Transverse colon (tissue), 4 donors: ENCODE measurements at regions not wholly inside any gene's neighbourhood (a gene's known extent, or its start where the extent isn't known, plus 50 kb on each side); places are given as distances from the start of the nearest gene placed in this dataset.

Source experiments
- DNase-seq: peaks from one replicate; pipeline ENCODE4 v3.0.0-alpha.2; 2019
- H3K27ac ChIP-seq, 4 donors: fragments of 200-600 bp; sonication (generic); 2 replicates each; pipeline ENCODE4 v1.5.1; 2016 to 2018; ENCODE audit warnings: inconsistent platforms in 4 of 4
- H3K27me3 ChIP-seq: fragments of 200-600 bp; sonication (generic); 2 replicates; pipeline ENCODE4 v1.5.1; 2017; ENCODE audit warnings: inconsistent platforms
- H3K36me3 ChIP-seq, 4 donors: fragments of 200-600 bp; sonication (generic); 2 replicates each; pipeline ENCODE4 v1.5.1; 2017 to 2019; ENCODE audit warnings: inconsistent platforms in 4 of 4
- H3K4me1 ChIP-seq, 4 donors: fragments of 200-600 bp; sonication (generic); 2 replicates each; pipeline ENCODE4 v1.5.1; 2017 to 2020; ENCODE audit warnings: inconsistent platforms in 4 of 4
- H3K4me3 ChIP-seq, 4 donors: fragments of 200-600 bp; sonication (generic); 1 replicate in 1 of 4; 2 replicates in 3 of 4; pipeline versions ENCODE4 v1.5.1 to v1.6.1; 2017 to 2019; ENCODE audit warnings: inconsistent platforms in 4 of 4
- H3K9me3 ChIP-seq, 2 donors: fragments of 200-600 bp; sonication (generic); 2 replicates each; pipeline ENCODE4 v1.5.1; 2017 to 2019; ENCODE audit warnings: inconsistent platforms in 2 of 2
- EP300 ChIP-seq: sonication (generic); formaldehyde crosslinking; IDR thresholded peaks from one replicate; pipeline ENCODE4 v1.6.1; 2017; ENCODE audit warnings: antibody characterized with exemption, low read depth
- POLR2A ChIP-seq: fragments of 450-650 bp; IDR thresholded peaks from one replicate; pipeline ENCODE4 v1.6.1; 2016; ENCODE audit warnings: antibody characterized with exemption, mild to moderate bottlenecking, moderate library complexity
- POLR2AphosphoS5 ChIP-seq, 3 donors: sonication (generic); formaldehyde crosslinking; IDR thresholded peaks; one replicate each; pipeline ENCODE4 v1.6.1; 2016; ENCODE audit warnings: antibody characterized with exemption in 3 of 3
- WGBS, 2 donors: methylation state at CpG; one replicate each; pipeline ENCODE4 v1.1.5; 2018; ENCODE audit warnings: low coverage in 1 of 2; 5-methylcytosine and 5-hydroxymethylcytosine counted together
- in situ Hi-C, 4 donors: fragments of 200-750 bp; cut with MboI; loops; one replicate each; pipeline versions ENCODE4 v1.15.0 to v1.15.1; 2017; ENCODE audit warnings: low sequenced_read_pairs in 3 of 4, low pct_ligation_motif_present in 1 of 4, low pct_unique_long_range_greater_than_20kb in 1 of 4
- intact Hi-C: fragments of 100-400 bp; cut with DNase I; formaldehyde crosslinking; loops from one replicate; pipeline ENCODE4 v1.15.1; 2023; ENCODE audit warnings: low total_unique reads
- TF ChIP-seq, protein P1 (sequence below), 5 experiments: fragments of 200-600 bp in 3 of 5; fragments of 450-650 bp in 2 of 5; sonication (generic) in 3 of 5; IDR thresholded peaks; 1 replicate in 2 of 5; 2 replicates in 3 of 5; pipeline ENCODE4 v1.5.1; 2016 to 2017; ENCODE audit warnings: antibody characterized with exemption in 5 of 5, inconsistent platforms in 3 of 5, mild to moderate bottlenecking in 2 of 5, moderate library complexity in 1 of 5

DNA sequence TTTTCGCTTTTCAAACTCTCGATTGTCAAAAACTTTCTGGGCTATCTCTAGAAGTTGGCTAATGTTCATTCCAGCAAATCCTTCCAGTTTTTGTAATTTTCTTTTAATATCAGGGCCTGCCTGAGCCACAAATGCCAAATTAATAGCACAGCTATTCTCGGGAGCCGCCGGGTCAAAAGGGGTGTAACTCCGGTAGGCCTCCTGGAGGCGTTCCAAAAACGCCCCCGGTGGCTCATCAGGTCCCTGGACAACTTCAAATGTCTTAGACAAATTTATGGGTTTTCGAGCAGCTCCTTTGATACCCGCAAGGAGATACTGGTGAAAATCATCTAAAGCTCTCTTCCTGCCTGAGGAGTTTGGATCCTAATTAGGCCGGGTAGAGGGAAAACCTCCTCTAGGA lies 117.9 kb upstream of the PZP start:
- no peak for TF ChIP-seq POLR2AphosphoS5 (IDR thresholded peaks at IDR 0.05)
- no peak for TF ChIP-seq EP300
- TF ChIP-seq, protein P1, sequence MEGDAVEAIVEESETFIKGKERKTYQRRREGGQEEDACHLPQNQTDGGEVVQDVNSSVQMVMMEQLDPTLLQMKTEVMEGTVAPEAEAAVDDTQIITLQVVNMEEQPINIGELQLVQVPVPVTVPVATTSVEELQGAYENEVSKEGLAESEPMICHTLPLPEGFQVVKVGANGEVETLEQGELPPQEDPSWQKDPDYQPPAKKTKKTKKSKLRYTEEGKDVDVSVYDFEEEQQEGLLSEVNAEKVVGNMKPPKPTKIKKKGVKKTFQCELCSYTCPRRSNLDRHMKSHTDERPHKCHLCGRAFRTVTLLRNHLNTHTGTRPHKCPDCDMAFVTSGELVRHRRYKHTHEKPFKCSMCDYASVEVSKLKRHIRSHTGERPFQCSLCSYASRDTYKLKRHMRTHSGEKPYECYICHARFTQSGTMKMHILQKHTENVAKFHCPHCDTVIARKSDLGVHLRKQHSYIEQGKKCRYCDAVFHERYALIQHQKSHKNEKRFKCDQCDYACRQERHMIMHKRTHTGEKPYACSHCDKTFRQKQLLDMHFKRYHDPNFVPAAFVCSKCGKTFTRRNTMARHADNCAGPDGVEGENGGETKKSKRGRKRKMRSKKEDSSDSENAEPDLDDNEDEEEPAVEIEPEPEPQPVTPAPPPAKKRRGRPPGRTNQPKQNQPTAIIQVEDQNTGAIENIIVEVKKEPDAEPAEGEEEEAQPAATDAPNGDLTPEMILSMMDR (IDR thresholded peaks at IDR 0.05): no peak
- TF ChIP-seq POLR2A: no peak
- 71 to 74% methylated on average over 7 to 12 of the region's 12 CpGs for WGBS, 2 donors
- H3K27me3 ChIP-seq: no peaks in the 10 kb centered on the region
- intact Hi-C loops: no loop called here
- H3K27ac ChIP-seq: no peak overlapping the region
- H3K36me3 ChIP-seq: no peaks in the 10 kb centered on the region
- H3K4me3 ChIP-seq: no peak overlapping the region
- in situ Hi-C loops: loop anchor here in 3 of 4 donors (25.0 kb wide), 4 partner anchors 161 to 386 kb away; partner anchors contain the start of gene KLRB1 (in 1 of the 3)
- H3K9me3 ChIP-seq: no peaks in the 10 kb centered on the region
- H3K4me1 ChIP-seq: no peaks in the 10 kb centered on the region
- no peak for DNase-seq

DNA sequence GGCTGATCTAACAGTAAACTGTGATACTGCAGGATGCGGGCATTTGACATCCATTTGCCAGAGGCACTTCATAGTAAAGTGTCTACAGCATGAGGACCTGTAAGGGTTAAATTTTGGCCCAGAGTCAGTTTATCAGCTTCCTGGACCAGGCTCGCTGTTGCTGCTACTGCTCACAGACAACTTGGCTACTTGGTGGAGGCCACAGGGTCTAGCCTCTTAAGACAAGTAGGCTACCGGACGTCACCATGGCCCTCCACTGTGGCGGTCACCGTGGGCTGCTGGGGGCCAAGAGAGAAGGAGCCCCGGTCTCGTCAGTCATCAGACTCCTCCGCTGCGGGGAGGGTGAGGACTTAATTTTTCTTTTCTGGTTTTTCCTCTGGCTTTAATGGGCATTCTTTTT lies 117.3 kb upstream of the PZP start:
- TF ChIP-seq, protein P1 (IDR thresholded peaks at IDR 0.05): no peak
- TF ChIP-seq EP300 (no peak), POLR2AphosphoS5 (IDR thresholded peaks at IDR 0.05) (no peak), POLR2A (no peak)
- no peak overlapping the region for H3K4me3 ChIP-seq
- H3K4me1 ChIP-seq: no peaks in the 10 kb centered on the region
- intact Hi-C loops: no loop called here
- 50 to 89% methylated on average over 2 to 10 of the region's 10 CpGs for WGBS, 2 donors
- H3K27ac ChIP-seq: no peak overlapping the region
- H3K36me3 ChIP-seq: no peaks in the 10 kb centered on the region
- DNase-seq: no peak
- H3K27me3 ChIP-seq: no peaks in the 10 kb centered on the region
- no peaks in the 10 kb centered on the region for H3K9me3 ChIP-seq
- in situ Hi-C loops: loop anchor here in 3 of 4 donors (25.0 kb wide), 4 partner anchors 162 to 387 kb away; partner anchors contain the start of gene KLRB1 (in 1 of the 3)

DNA sequence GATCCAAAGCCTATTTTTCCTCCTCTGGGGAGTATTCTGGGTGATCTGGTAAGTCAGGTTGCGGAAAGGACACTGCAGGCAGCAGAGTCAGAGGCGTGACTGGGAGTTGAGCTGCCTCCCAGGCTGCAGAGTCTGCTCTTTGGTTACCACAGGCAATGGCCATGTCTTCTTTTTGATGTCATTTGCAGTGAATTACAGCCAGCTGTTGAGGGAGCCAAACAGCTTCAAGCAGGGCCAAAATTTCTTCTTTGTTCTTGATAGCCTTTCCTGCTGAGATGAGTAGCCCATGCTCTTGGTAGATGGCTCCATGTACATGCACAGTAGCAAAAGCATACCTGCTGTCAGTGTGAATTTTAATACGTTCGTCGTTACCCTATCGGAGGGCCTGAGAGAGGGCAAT lies 116.6 kb upstream of the PZP start:
- in situ Hi-C loops (loop anchor here in 3 of 4 donors (25.0 kb wide), 4 partner anchors 163 to 388 kb away; partner anchors contain the start of gene KLRB1 (in 1 of the 3)), intact Hi-C loops (no loop called here)
- 86 to 100% methylated on average over 5 to 6 of the region's 6 CpGs for WGBS, 2 donors
- Histone ChIP-seq H3K36me3 (no peaks in the 10 kb centered on the region), H3K27ac (no peak overlapping the region), H3K9me3 (no peaks in the 10 kb centered on the region), H3K4me3 (no peak overlapping the region), H3K27me3 (no peaks in the 10 kb centered on the region), H3K4me1 (peaks cover 0 to 5% (median 0%) of the 10 kb centered on the region in 4 donors)
- TF ChIP-seq EP300 (no peak), POLR2AphosphoS5 (IDR thresholded peaks at IDR 0.05) (no peak), POLR2A (no peak)
- TF ChIP-seq, protein P1 (IDR thresholded peaks at IDR 0.05): no peak
- no peak for DNase-seq

DNA sequence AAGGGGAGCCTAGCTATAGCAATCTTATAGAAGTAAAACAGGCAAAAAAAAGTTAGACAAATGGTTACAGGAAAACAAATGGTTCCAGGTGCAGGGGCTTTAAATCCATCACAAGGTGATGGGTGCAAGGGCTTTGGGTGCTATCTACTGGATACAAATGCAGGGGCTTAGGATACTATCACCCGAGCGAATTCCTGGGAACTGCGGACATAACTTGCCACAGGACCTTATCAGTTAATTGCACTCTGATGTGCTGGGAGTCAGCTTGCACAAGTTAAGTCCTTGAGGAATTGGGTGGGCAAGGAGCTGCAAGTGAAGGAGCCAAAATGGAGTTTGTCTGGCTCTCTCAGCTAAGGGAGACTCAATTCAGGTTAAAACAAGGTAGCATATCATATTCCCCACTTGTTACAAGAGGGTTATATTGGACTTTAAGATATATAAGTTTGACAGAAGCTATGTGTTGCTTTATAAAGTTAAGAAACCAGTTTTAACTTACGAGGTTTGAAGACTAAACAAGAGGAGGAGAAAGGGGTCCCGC lies 115.0 kb upstream of the PZP start:
- WGBS, 2 donors: 78 to 86% methylated on average over 2 to 5 of the region's 5 CpGs

More for the DNA sequence above, 115.0 kb upstream of the PZP start:
- Histone ChIP-seq H3K4me1 (peaks cover 0 to 5% (median 0%) of the 10 kb centered on the region in 4 donors), H3K27ac (no peak overlapping the region), H3K4me3 (no peak overlapping the region), H3K36me3 (no peaks in the 10 kb centered on the region), H3K27me3 (no peaks in the 10 kb centered on the region), H3K9me3 (no peaks in the 10 kb centered on the region)
- in situ Hi-C loops (no loop called here), intact Hi-C loops (no loop called here)
- DNase-seq: no peak
- no peak for TF ChIP-seq EP300
- TF ChIP-seq, protein P1 (IDR thresholded peaks at IDR 0.05): no peak
- TF ChIP-seq POLR2AphosphoS5 (IDR thresholded peaks at IDR 0.05): no peak
- no peak for TF ChIP-seq POLR2A
